ENCODE measurements at regions not wholly inside any gene's neighbourhood (a gene's known extent, or its start where the extent isn't known, plus 50 kb on each side); places are given as distances from the start of the nearest gene placed in this dataset.

DNA sequence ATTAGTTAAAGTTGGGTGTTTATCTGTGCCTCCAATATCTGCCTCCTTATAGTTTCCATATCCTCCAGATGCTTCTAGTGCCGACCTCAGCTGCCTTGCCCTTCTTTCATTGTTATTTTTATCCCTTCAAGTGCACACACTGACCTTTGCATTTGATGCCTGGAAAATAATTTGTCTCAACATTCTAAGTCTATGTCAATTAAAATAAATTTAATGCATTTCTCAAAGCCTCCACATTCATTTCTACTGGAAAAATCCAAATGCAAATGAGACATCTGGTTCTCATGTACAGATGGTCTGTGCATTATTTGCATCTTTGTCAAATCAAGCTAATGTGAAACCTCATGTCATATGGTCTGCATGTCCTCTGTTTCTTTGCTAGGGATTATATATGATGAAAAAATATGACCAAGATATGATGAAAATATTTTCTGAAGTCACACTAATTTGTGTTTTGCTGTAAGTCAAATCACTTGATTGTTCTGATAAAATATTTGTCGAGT lies 61.4 kb downstream of the TMEM100 start:
- ATAC-seq (ENCODE audit: insufficient number of reproducible peaks, low FRiP score, low read depth), result no peak
- TF ChIP-seq, protein P1, sequence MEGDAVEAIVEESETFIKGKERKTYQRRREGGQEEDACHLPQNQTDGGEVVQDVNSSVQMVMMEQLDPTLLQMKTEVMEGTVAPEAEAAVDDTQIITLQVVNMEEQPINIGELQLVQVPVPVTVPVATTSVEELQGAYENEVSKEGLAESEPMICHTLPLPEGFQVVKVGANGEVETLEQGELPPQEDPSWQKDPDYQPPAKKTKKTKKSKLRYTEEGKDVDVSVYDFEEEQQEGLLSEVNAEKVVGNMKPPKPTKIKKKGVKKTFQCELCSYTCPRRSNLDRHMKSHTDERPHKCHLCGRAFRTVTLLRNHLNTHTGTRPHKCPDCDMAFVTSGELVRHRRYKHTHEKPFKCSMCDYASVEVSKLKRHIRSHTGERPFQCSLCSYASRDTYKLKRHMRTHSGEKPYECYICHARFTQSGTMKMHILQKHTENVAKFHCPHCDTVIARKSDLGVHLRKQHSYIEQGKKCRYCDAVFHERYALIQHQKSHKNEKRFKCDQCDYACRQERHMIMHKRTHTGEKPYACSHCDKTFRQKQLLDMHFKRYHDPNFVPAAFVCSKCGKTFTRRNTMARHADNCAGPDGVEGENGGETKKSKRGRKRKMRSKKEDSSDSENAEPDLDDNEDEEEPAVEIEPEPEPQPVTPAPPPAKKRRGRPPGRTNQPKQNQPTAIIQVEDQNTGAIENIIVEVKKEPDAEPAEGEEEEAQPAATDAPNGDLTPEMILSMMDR (IDR thresholded peaks at IDR 0.05), result no peak
- Histone ChIP-seq H3K36me3 (no peaks in the 10 kb centered on the region), H3K9me3 (no peaks in the 10 kb centered on the region), H3K4me1 (ENCODE audit: control insufficient read depth in 1 of 2, low read depth in 2 of 2) (no peaks in the 10 kb centered on the region), H3K4me3 (no peak overlapping the region), H3K27ac (no peak overlapping the region), H3K27me3 (replicated peaks; ENCODE audit: insufficient read depth) (no peaks in the 10 kb centered on the region)
- no peak for DNase-seq (ENCODE audit: low spot score)

DNA sequence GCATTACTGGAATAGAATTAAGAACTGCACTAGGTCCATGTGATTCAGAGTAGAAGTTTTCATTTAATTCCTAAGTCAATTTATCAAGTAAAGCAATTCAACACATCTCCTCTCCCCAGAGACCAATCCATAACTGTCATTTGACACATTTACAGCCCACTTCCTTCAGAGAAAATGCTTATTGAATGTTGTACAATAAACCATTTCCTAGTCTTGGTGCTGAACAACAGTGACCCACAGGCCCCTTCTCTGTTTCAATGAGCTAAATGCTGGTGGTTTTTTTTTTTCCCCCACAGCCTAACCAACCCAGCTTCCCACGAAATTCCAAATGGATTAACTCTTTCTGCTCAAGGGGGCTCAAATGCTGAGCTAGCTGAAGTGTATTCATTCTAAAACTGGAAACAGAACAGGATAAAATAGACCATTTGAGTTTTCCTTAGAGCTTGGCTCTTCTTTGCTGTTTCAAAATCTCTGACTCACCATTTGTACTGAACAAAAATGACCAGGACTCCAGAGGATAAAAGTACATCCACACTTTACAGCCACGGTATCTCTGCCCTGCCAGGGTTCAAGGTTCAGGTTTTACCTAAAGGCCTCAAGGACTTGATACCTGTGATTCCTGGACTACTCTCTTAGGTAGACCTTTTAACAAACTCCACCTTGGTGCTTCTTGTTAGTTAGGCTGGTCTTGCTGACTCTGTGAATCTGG lies 62.3 kb downstream of the TMEM100 start:
- TF ChIP-seq, protein P1 (IDR thresholded peaks at IDR 0.05), result no peak
- Histone ChIP-seq H3K4me3 (no peak overlapping the region), H3K4me1 (ENCODE audit: control insufficient read depth in 1 of 2, low read depth in 2 of 2) (no peaks in the 10 kb centered on the region), H3K9me3 (no peaks in the 10 kb centered on the region), H3K36me3 (no peaks in the 10 kb centered on the region), H3K27ac (no peak overlapping the region), H3K27me3 (replicated peaks; ENCODE audit: insufficient read depth) (no peaks in the 10 kb centered on the region)
- DNase-seq (ENCODE audit: low spot score) (no peak), ATAC-seq (ENCODE audit: insufficient number of reproducible peaks, low FRiP score, low read depth) (no peak)

DNA sequence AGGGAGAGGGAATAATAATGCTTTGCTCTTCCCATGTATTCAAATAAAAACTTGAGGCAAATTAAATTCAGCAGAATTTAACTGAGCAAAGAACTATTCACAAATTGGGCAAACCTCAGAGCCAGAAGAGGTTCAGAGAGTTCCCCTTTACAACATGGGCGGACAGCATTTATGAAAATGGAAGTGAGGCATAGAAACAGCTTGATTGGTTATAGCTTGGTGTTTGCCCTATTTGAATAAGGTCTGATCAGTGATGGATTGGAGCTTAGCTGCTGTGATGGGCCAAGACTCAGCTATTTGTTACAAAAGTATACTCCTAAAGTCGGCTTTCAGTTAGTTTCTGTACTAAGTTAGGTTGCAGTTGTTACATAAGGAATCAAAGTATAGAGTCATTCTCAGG lies 63.0 kb downstream of the TMEM100 start:
- DNase-seq (ENCODE audit: low spot score) (no peak), ATAC-seq (ENCODE audit: insufficient number of reproducible peaks, low FRiP score, low read depth) (no peak)
- H3K9me3 ChIP-seq, result no peaks in the 10 kb centered on the region
- H3K27ac ChIP-seq, result no peak overlapping the region
- no peaks in the 10 kb centered on the region for H3K27me3 ChIP-seq (replicated peaks; ENCODE audit: insufficient read depth)
- no peak overlapping the region for H3K4me3 ChIP-seq
- TF ChIP-seq, protein P1 (IDR thresholded peaks at IDR 0.05), result no peak
- no peaks in the 10 kb centered on the region for H3K36me3 ChIP-seq
- no peaks in the 10 kb centered on the region for H3K4me1 ChIP-seq (ENCODE audit: control insufficient read depth in 1 of 2, low read depth in 2 of 2)

DNA sequence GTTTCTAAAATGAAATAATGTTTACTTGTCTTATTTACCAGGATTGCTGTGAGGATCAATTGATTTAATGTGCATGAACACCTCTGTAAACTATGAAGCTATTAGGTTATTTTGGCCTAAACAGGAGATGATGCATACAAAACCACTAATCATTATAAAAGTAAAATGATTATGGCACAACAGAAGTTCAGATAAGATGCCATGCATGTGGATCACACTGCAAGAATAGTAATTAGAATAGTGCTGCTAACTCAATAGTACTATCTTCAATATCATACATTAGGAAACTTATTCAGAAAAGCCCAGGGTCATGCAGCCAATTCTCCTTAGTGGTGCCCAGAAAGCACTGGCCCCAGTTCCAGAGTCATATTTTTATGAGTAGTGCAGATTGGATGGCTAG lies 66.9 kb downstream of the TMEM100 start:
- no peak for DNase-seq (ENCODE audit: low spot score)
- no peak for ATAC-seq (ENCODE audit: insufficient number of reproducible peaks, low FRiP score, low read depth)
- Histone ChIP-seq H3K27ac (no peak overlapping the region), H3K36me3 (no peaks in the 10 kb centered on the region), H3K4me1 (ENCODE audit: control insufficient read depth in 1 of 2, low read depth in 2 of 2) (no peaks in the 10 kb centered on the region), H3K4me3 (no peak overlapping the region), H3K9me3 (no peaks in the 10 kb centered on the region), H3K27me3 (replicated peaks; ENCODE audit: insufficient read depth) (no peaks in the 10 kb centered on the region)
- TF ChIP-seq, protein P1 (IDR thresholded peaks at IDR 0.05), result no peak

DNA sequence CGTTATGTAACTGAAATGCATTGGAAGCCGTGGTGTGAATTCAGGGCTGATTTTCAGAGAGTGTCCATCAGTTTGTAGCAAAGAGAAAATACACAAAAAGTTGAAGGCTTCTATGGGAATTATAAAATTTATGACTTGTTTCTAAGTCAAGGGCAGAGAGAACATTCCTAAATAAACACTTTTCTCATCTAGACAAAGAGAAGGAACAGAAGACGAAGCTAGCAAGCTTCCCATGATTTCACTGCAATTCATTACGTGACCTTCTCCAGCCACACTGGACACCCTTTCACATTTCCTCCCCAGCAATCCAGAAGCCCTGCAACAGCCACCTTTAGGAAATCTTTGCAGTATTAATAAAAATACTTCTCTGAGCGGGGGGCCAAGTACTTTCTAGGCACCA lies 67.8 kb downstream of the TMEM100 start:
- ATAC-seq (ENCODE audit: insufficient number of reproducible peaks, low FRiP score, low read depth) (no peak), DNase-seq (ENCODE audit: low spot score) (no peak)
- Histone ChIP-seq H3K36me3 (no peaks in the 10 kb centered on the region), H3K4me1 (ENCODE audit: control insufficient read depth in 1 of 2, low read depth in 2 of 2) (no peaks in the 10 kb centered on the region), H3K4me3 (no peak overlapping the region), H3K27ac (no peak overlapping the region), H3K9me3 (no peaks in the 10 kb centered on the region), H3K27me3 (replicated peaks; ENCODE audit: insufficient read depth) (no peaks in the 10 kb centered on the region)
- TF ChIP-seq, protein P1 (IDR thresholded peaks at IDR 0.05), result no peak
